GM21786 (cell line): ENCODE measurements at regions not wholly inside any gene's neighbourhood (a gene's known extent, or its start where the extent isn't known, plus 50 kb on each side); places are given as distances from the start of the nearest gene placed in this dataset.

Source experiments
- ATAC-seq: cut with Tn5 transposase; IDR thresholded peaks from one replicate; pipeline ENCODE4 v1.9.1; 2021; ENCODE audit not compliant: unreplicated experiment

GRCh38 chr5:145292278-145292677, 542.9 kb downstream of the PRELID2 start:
- no peak for ATAC-seq

GRCh38 chr5:145283141-145283810, 551.9 kb downstream of the PRELID2 start:
- ATAC-seq = no peak

GRCh38 chr5:145280806-145281205, 554.3 kb downstream of the PRELID2 start:
- no peak for ATAC-seq

GRCh38 chr5:145280214-145280613, 554.9 kb downstream of the PRELID2 start:
- no peak for ATAC-seq

GRCh38 chr5:145260670-145261069, 574.5 kb downstream of the PRELID2 start:
- ATAC-seq = no peak

GRCh38 chr5:145247745-145248040, 587.4 kb downstream of the PRELID2 start:
- ATAC-seq = no peak

- ATAC-seq = no peak
Observed at GRCh38 chr5:145246961-145247744, 588.0 kb downstream of the PRELID2 start.

GRCh38 chr5:145246379-145246778, 588.8 kb downstream of the PRELID2 start:
- ATAC-seq = no peak

GRCh38 chr5:145245354-145245753, 589.8 kb downstream of the PRELID2 start:
- no peak for ATAC-seq

GRCh38 chr5:145244788-145245187, 590.4 kb downstream of the PRELID2 start:
- ATAC-seq = no peak

GRCh38 chr5:145244251-145244650, 590.9 kb downstream of the PRELID2 start:
- no peak for ATAC-seq

- no peak for ATAC-seq
Observed at GRCh38 chr5:145243016-145243415, 592.1 kb downstream of the PRELID2 start.

GRCh38 chr5:145242551-145242950, 592.6 kb downstream of the PRELID2 start:
- no peak for ATAC-seq

GRCh38 chr5:145237843-145238242, 597.3 kb downstream of the PRELID2 start:
- peak; percentile 90 for ATAC-seq

GRCh38 chr5:145236983-145237382, 598.2 kb downstream of the PRELID2 start:
- ATAC-seq = no peak

GRCh38 chr5:145236127-145236526, 599.0 kb downstream of the PRELID2 start:
- ATAC-seq = no peak

- no peak for ATAC-seq
Observed at GRCh38 chr5:145233461-145233860, 601.7 kb downstream of the PRELID2 start.

GRCh38 chr5:145230781-145231180, 604.4 kb downstream of the PRELID2 start:
- ATAC-seq = no peak

GRCh38 chr5:145228564-145228963, 606.6 kb downstream of the PRELID2 start:
- ATAC-seq = no peak

- ATAC-seq = no peak
Observed at GRCh38 chr5:145227881-145228280, 607.3 kb downstream of the PRELID2 start.

- ATAC-seq = no peak
Observed at GRCh38 chr5:145226726-145227125, 608.4 kb downstream of the PRELID2 start.

- no peak for ATAC-seq
Observed at GRCh38 chr5:145225529-145225928, 609.6 kb downstream of the PRELID2 start.

- ATAC-seq = no peak
Observed at GRCh38 chr5:145223582-145223981, 611.6 kb downstream of the PRELID2 start.
